T47D (cell line): ENCODE measurements at regions not wholly inside any gene's neighbourhood (a gene's known extent, or its start where the extent isn't known, plus 50 kb on each side); places are given as distances from the start of the nearest gene placed in this dataset.
A peak's percentile ranks its signal among the peaks of the same experiment; 100 is the strongest.

Experiments
- DNase-seq, 2 experiments: peaks; one replicate each; pipeline versions ENCODE4 v3.0.0 to v3.0.0-alpha.2; 2011 to 2012; ENCODE audit warnings: low read depth in 1 of 2, low spot score in 1 of 2
- JUND ChIP-seq: IDR thresholded peaks from 2 replicates; pipeline ENCODE4 v1.6.1; 2012; ENCODE audit warnings: low read depth
- in situ Hi-C: cut with HindIII; loops from 2 replicates; pipeline ENCODE4 v1.10.0; 2016; ENCODE audit warnings: low sequenced_read_pairs, low pct_unique_long_range_greater_than_20kb

DNA sequence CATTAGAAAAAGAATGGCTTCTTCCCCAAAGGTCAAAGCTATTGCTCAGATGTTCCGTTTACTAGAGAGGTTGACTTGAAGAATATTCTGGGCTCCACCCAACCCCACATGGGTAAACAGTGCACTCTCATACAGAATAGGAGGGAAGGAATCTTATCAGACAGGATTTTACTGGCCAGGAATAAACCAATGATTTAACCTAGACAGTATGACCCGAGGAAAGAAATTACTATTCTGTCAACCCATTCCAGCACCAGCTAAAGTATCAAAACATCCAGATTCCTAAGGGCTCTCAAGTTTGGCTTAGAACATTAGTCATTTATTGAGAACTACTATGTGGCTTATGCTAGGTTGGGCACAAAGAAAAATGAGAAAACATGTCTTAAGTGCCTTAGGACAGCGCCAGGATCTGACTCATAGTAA, 493.6 kb upstream of the KLF4 start:
- in situ Hi-C loops = no loop called here
- no peak for TF ChIP-seq JUND
- DNase-seq = no peak

DNA sequence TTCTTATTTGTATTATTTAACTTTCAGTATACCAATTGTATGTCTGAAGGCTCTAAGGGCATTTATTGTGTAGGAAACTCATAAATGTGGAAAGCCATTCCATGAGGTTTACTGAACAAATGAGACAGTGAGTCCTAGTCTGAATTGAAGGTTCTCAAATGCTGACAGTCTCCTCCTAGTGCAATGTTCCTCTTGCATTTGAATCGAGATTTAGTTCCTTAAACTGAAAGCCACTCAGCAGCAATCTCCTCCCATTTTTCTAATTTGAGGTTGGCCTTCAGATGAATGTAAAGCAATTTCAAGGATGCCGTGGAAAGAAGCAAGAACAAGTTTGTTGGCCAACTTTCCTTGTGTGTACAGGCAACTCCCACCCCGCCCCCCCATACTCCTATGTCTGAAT, 493.2 kb upstream of the KLF4 start:
- DNase-seq = no peak
- no peak for TF ChIP-seq JUND
- in situ Hi-C loops = no loop called here

DNA sequence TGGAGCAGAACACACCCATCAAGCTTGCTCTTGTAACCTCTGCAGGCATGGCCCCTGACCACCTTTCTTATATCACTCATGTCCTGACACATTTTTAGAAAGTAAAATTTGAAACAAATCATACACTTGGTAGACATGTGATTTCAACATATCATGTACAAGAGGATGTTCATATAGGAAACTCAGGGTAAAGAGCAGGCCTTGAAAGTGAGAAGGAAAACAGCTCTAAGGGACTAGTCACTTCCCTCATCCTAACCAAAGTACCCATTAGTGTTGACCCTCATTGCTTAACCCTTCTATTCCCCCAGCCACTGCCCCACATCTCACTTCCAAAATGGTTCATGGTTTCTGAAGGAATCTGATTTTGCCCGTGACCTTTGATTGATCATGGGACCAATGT, 492.4 kb upstream of the KLF4 start:
- in situ Hi-C loops = no loop called here
- DNase-seq = no peak
- no peak for TF ChIP-seq JUND

- in situ Hi-C loops = no loop called here
These were observed 491.4 kb upstream of the KLF4 start for GRCh38 chr9:107980984-107981383.

DNA sequence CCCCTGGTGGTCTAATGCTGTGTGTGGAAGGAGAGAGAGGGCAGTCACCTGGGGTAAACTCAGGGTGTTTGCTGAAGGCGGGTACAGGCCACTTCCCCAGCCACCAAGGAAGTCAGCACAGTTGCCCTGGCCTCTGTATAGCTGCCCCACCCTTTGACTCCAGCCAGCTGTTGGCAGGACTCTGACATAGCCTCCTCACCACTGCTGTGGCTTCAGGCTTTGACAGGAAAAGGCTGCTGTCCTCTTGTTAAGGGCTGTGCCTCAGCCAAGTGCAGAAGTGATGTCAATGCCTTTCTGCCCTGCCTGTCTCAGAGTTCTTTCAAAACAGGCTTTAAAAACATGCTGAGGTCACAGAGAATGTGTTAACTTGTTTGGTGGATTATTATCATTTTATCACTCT, 487.2 kb upstream of the KLF4 start:
- no peak for TF ChIP-seq JUND
- no peak for DNase-seq
- in situ Hi-C loops = no loop called here

More at GRCh38 chr9:107980984-107981383, 491.4 kb upstream of the KLF4 start:
- no peak for DNase-seq
- no peak for TF ChIP-seq JUND

DNA sequence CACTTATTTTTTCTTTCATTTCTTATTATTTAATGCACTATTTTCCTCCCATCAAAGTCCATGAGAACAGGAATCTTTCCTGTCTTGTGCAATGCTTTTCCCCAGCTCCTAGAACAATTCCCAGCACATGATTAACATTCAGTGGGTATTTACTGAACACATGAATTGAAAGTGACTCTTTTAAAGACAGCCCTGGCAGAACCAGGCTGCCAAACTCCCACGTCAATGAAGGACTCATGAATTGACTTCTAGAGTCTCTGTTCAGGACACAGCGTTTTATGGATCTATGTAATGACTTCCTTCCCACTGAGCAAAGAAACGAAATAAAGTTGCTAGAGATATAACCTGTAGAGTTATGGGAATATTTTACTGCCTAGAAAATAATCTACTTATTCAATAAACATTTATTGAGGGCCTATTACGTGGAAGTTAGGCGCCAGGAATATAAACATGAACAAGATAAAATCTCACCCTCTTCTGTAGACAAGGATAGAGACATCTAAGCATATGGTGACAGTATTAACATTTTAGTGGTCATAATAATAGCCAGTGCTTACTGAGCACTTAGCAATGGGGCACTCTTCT, 485.9 kb upstream of the KLF4 start:
- no peak for DNase-seq
- in situ Hi-C loops = no loop called here
- no peak for TF ChIP-seq JUND

GRCh38 chr9:107973451-107973850, 483.9 kb upstream of the KLF4 start:
- peak in 1 of 2 experiments; percentile 9 for DNase-seq
- in situ Hi-C loops = no loop called here
- TF ChIP-seq JUND = no peak

GRCh38 chr9:107972346-107972745, 482.8 kb upstream of the KLF4 start:
- TF ChIP-seq JUND = no peak
- DNase-seq = no peak
- in situ Hi-C loops = no loop called here

GRCh38 chr9:107971241-107971640, 481.7 kb upstream of the KLF4 start:
- in situ Hi-C loops = no loop called here
- no peak for DNase-seq
- no peak for TF ChIP-seq JUND

DNA sequence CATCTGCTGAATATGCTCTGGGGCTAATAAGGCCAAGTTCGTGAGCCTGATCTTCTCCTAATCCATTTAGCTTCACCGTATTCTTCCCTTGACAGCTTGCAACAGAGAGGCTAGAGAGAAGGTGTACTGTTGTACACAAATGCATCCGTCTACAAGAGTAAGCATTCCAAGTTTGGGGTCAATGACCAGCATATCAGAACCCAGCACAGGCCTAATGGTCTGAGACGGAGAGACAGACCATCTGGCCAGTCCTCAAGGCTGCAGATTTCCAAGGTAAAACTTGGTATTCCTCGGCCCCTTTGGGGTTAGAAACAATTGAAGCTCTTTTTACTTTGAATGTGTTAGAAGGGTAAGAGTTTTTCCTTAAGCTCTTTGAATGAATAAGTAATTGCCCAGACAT, 481.2 kb upstream of the KLF4 start:
- in situ Hi-C loops = no loop called here
- no peak for DNase-seq
- no peak for TF ChIP-seq JUND

DNA sequence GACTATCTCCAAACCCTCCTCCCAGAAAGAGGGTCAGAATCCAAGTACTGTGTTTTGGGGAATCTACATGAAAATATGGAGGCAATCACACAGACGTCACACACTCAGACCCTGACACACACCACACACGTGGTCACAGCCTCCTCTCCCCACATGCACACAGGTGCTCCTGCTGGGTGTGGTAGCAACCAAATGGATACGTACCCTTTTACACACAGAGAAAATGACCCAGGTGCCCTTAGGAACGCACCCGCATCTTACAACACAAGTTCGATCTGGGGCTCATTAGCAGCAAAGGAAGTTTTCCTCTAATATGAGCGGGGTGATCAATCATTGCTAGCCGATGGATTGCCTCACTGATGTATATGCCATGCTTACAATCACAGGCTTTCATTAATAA, 480.2 kb upstream of the KLF4 start:
- in situ Hi-C loops = no loop called here
- TF ChIP-seq JUND = no peak
- DNase-seq = no peak

- in situ Hi-C loops = no loop called here
- no peak for DNase-seq
- no peak for TF ChIP-seq JUND
These were observed 479.6 kb upstream of the KLF4 start for GRCh38 chr9:107969141-107969540.

DNA sequence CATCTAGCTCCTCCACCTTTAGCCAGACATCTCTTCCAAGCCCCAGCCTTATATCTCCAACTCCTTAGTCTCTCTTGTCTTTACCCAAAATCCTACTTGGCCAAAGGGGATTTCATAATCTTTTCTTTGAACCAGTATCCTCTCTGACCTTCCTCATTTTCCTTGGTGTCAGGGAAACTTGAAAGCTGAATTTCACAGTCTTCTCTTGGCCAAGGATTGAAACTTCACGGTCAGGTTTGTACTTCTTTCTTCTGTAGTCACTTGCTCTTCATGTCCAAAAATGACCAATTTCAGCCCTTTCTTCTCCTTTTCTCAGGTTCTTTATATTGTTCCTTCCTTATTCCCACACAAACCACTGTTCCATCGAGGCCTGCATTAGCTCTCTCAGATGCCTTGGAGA, 473.7 kb upstream of the KLF4 start:
- TF ChIP-seq JUND = no peak
- in situ Hi-C loops = no loop called here
- DNase-seq = no peak

GRCh38 chr9:107960916-107961315, 471.3 kb upstream of the KLF4 start:
- in situ Hi-C loops = no loop called here
- no peak for DNase-seq
- TF ChIP-seq JUND = no peak
